ENCODE measurements at regions not wholly inside any gene's neighbourhood (a gene's known extent, or its start where the extent isn't known, plus 50 kb on each side); places are given as distances from the start of the nearest gene placed in this dataset.

- no peak overlapping the region for H3K4me3 Mint-ChIP-seq
- H3K27ac ChIP-seq, result no peak overlapping the region
- H3K9me3 Mint-ChIP-seq, result peaks cover 21% of the 10 kb centered on the region
- no peak overlapping the region for H3K9ac ChIP-seq
- no peaks in the 10 kb centered on the region for H3K4me1 ChIP-seq
- peak overlapping the region; percentile 47 for H2AFZ ChIP-seq (replicated peaks)
- H3K4me3 ChIP-seq, result no peak overlapping the region
- no peaks in the 10 kb centered on the region for H3K79me2 ChIP-seq (ENCODE audit: low read depth)
- H3K36me3 Mint-ChIP-seq, result peaks cover 3% of the 10 kb centered on the region
- no peaks in the 10 kb centered on the region for H3K9me3 ChIP-seq (ENCODE audit: low read depth)
- peak; percentile 42 for DNase-seq (ENCODE audit: low spot score)
- H3K27ac Mint-ChIP-seq, result no peak overlapping the region
- H3K4me1 Mint-ChIP-seq, result peaks cover 8% of the 10 kb centered on the region
- H3K27me3 Mint-ChIP-seq (ENCODE audit: insufficient read depth, low read depth), result no peaks in the 10 kb centered on the region
- H4K20me1 ChIP-seq (ENCODE audit: low read depth), result no peaks in the 10 kb centered on the region
- H3F3A ChIP-seq (ENCODE audit: low read depth), result no peaks in the 10 kb centered on the region
- H3K36me3 ChIP-seq, result no peaks in the 10 kb centered on the region
- TF ChIP-seq EZH2phosphoT487 (IDR thresholded peaks at IDR 0.05), result no peak
- no peak for TF ChIP-seq EZH2 (IDR thresholded peaks at IDR 0.05)
- peak; percentile 67 for TF ChIP-seq CTCF (IDR thresholded peaks at IDR 0.05)
- H3K4me2 ChIP-seq, result no peak overlapping the region
- H3K27me3 ChIP-seq, result no peaks in the 10 kb centered on the region
Observed at GRCh38 chr2:116952254-116952653, 862.2 kb upstream of the DDX18 start.

GRCh38 chr2:116955646-116956045 lies 858.8 kb upstream of the DDX18 start:
- Histone ChIP-seq H3K4me2 (no peak overlapping the region), H3K4me3 (no peak overlapping the region), H3K36me3 (no peaks in the 10 kb centered on the region), H3K9ac (no peak overlapping the region), H3F3A (ENCODE audit: low read depth) (no peaks in the 10 kb centered on the region), H2AFZ (replicated peaks) (no peak overlapping the region), H4K20me1 (ENCODE audit: low read depth) (no peaks in the 10 kb centered on the region), H3K4me1 (no peaks in the 10 kb centered on the region), H3K27me3 (no peaks in the 10 kb centered on the region), H3K9me3 (ENCODE audit: low read depth) (no peaks in the 10 kb centered on the region), H3K79me2 (ENCODE audit: low read depth) (no peaks in the 10 kb centered on the region), H3K27ac (no peak overlapping the region)
- peaks cover 3% of the 10 kb centered on the region for H3K36me3 Mint-ChIP-seq
- peaks cover 3% of the 10 kb centered on the region for H3K27me3 Mint-ChIP-seq (ENCODE audit: insufficient read depth, low read depth)
- no peak for DNase-seq (ENCODE audit: low spot score)
- no peak overlapping the region for H3K4me3 Mint-ChIP-seq
- H3K27ac Mint-ChIP-seq, result no peak overlapping the region
- no peak for TF ChIP-seq CTCF (IDR thresholded peaks at IDR 0.05)
- TF ChIP-seq EZH2phosphoT487 (IDR thresholded peaks at IDR 0.05), result no peak
- no peak for TF ChIP-seq EZH2 (IDR thresholded peaks at IDR 0.05)
- peaks cover 21% of the 10 kb centered on the region for H3K9me3 Mint-ChIP-seq
- H3K4me1 Mint-ChIP-seq, result peaks cover 8% of the 10 kb centered on the region

- Histone ChIP-seq H3K4me3 (no peak overlapping the region), H4K20me1 (ENCODE audit: low read depth) (no peaks in the 10 kb centered on the region), H3K4me1 (peaks cover 7% of the 10 kb centered on the region), H3K9ac (no peak overlapping the region), H3K9me3 (ENCODE audit: low read depth) (no peaks in the 10 kb centered on the region), H3K27me3 (no peaks in the 10 kb centered on the region), H3F3A (ENCODE audit: low read depth) (no peaks in the 10 kb centered on the region), H3K27ac (no peak overlapping the region), H3K79me2 (ENCODE audit: low read depth) (no peaks in the 10 kb centered on the region), H3K4me2 (no peak overlapping the region), H3K36me3 (no peaks in the 10 kb centered on the region), H2AFZ (replicated peaks) (no peak overlapping the region)
- Mint-ChIP-seq H3K9me3 (peaks cover 11% of the 10 kb centered on the region), H3K27ac (no peak overlapping the region), H3K4me1 (peaks cover 16% of the 10 kb centered on the region), H3K4me3 (no peak overlapping the region), H3K36me3 (no peaks in the 10 kb centered on the region), H3K27me3 (ENCODE audit: insufficient read depth, low read depth) (no peaks in the 10 kb centered on the region)
- DNase-seq (ENCODE audit: low spot score), result no peak
- TF ChIP-seq EZH2phosphoT487 (IDR thresholded peaks at IDR 0.05) (no peak), CTCF (IDR thresholded peaks at IDR 0.05) (no peak), EZH2 (IDR thresholded peaks at IDR 0.05) (no peak)
Observed at GRCh38 chr2:116975608-116976007, 838.9 kb upstream of the DDX18 start.

All from neural progenitor cell (in vitro differentiated cells).